ENCODE measurements at regions not wholly inside any gene's neighbourhood (a gene's known extent, or its start where the extent isn't known, plus 50 kb on each side); places are given as distances from the start of the nearest gene placed in this dataset.
"Not testable (repeated sequence)": the region's sequence is repeated elsewhere in the genome, so short reads cannot be mapped to it uniquely, and the experiment has no call there.

GRCh38 chrX:45619290-45619689 is 418.6 kb upstream of the DIPK2B start:
- Histone ChIP-seq H3K9ac (ENCODE audit: low read length) (no peak overlapping the region), H3K4me1 (ENCODE audit: control insufficient read depth, insufficient read depth, low read length) (peaks cover 17% of the 10 kb centered on the region), H3K27me3 (ENCODE audit: control insufficient read depth, insufficient read depth, low read length) (no peaks in the 10 kb centered on the region), H3K27ac (ENCODE audit: low read depth, low read length) (no peak overlapping the region), H3K9me3 (ENCODE audit: control insufficient read depth, insufficient read depth, low read depth, low read length) (peaks cover 13% of the 10 kb centered on the region), H3K4me3 (ENCODE audit: low read depth, low read length) (no peak overlapping the region), H3K36me3 (ENCODE audit: control insufficient read depth, insufficient read depth, low read length) (no peaks in the 10 kb centered on the region)

GRCh38 chrX:45615591-45615990 is 414.9 kb upstream of the DIPK2B start:
- H3K9ac ChIP-seq (ENCODE audit: low read length); H3K27me3 ChIP-seq (ENCODE audit: control insufficient read depth, insufficient read depth, low read length); H3K27ac ChIP-seq (ENCODE audit: low read depth, low read length); H3K4me3 ChIP-seq (ENCODE audit: low read depth, low read length); H3K36me3 ChIP-seq (ENCODE audit: control insufficient read depth, insufficient read depth, low read length); H3K4me1 ChIP-seq (ENCODE audit: control insufficient read depth, insufficient read depth, low read length): not testable (repeated sequence)
- peaks cover 35% of the 10 kb centered on the region for H3K9me3 ChIP-seq (ENCODE audit: control insufficient read depth, insufficient read depth, low read depth, low read length)

GRCh38 chrX:45614853-45615252 is 414.2 kb upstream of the DIPK2B start:
- H3K36me3 ChIP-seq (ENCODE audit: control insufficient read depth, insufficient read depth, low read length): no peaks in the 10 kb centered on the region
- H3K9me3 ChIP-seq (ENCODE audit: control insufficient read depth, insufficient read depth, low read depth, low read length): peaks cover 43% of the 10 kb centered on the region
- H3K27me3 ChIP-seq (ENCODE audit: control insufficient read depth, insufficient read depth, low read length): no peaks in the 10 kb centered on the region
- H3K27ac ChIP-seq (ENCODE audit: low read depth, low read length): no peak overlapping the region
- no peak overlapping the region for H3K4me3 ChIP-seq (ENCODE audit: low read depth, low read length)
- no peak overlapping the region for H3K9ac ChIP-seq (ENCODE audit: low read length)
- peaks cover 7% of the 10 kb centered on the region; the same call in 1 of the 2 replicates for H3K4me1 ChIP-seq (ENCODE audit: control insufficient read depth, insufficient read depth, low read length)

GRCh38 chrX:45602151-45602550 is 401.5 kb upstream of the DIPK2B start:
- Histone ChIP-seq H3K9me3 (ENCODE audit: control insufficient read depth, insufficient read depth, low read depth, low read length) (peaks cover 22% of the 10 kb centered on the region; the same call in 1 of the 2 replicates), H3K27ac (ENCODE audit: low read depth, low read length) (no peak overlapping the region), H3K36me3 (ENCODE audit: control insufficient read depth, insufficient read depth, low read length) (no peaks in the 10 kb centered on the region)

GRCh38 chrX:45601052-45601451 is 400.4 kb upstream of the DIPK2B start:
- Histone ChIP-seq H3K36me3 (ENCODE audit: control insufficient read depth, insufficient read depth, low read length) (no peaks in the 10 kb centered on the region), H3K9me3 (ENCODE audit: control insufficient read depth, insufficient read depth, low read depth, low read length) (peaks cover 14% of the 10 kb centered on the region; the same call in 1 of the 2 replicates), H3K4me3 (ENCODE audit: low read depth, low read length) (no peak overlapping the region), H3K27ac (ENCODE audit: low read depth, low read length) (no peak overlapping the region), H3K9ac (ENCODE audit: low read length) (no peak overlapping the region), H3K27me3 (ENCODE audit: control insufficient read depth, insufficient read depth, low read length) (no peaks in the 10 kb centered on the region), H3K4me1 (ENCODE audit: control insufficient read depth, insufficient read depth, low read length) (peaks cover 30% of the 10 kb centered on the region)

More at GRCh38 chrX:45602151-45602550, 401.5 kb upstream of the DIPK2B start:
- Histone ChIP-seq H3K27me3 (ENCODE audit: control insufficient read depth, insufficient read depth, low read length) (no peaks in the 10 kb centered on the region), H3K9ac (ENCODE audit: low read length) (no peak overlapping the region), H3K4me3 (ENCODE audit: low read depth, low read length) (no peak overlapping the region), H3K4me1 (ENCODE audit: control insufficient read depth, insufficient read depth, low read length) (peaks cover 30% of the 10 kb centered on the region)

- no peak overlapping the region for H3K4me3 ChIP-seq (ENCODE audit: low read depth, low read length)
- no peak overlapping the region for H3K27ac ChIP-seq (ENCODE audit: low read depth, low read length)
- peaks cover 30% of the 10 kb centered on the region for H3K4me1 ChIP-seq (ENCODE audit: control insufficient read depth, insufficient read depth, low read length)
- no peak overlapping the region for H3K9ac ChIP-seq (ENCODE audit: low read length)
- H3K9me3 ChIP-seq (ENCODE audit: control insufficient read depth, insufficient read depth, low read depth, low read length): 0 out of 2 replicates have a peak, but pooled peaks cover 5% of the 10 kb centered on the region
- H3K27me3 ChIP-seq (ENCODE audit: control insufficient read depth, insufficient read depth, low read length): no peaks in the 10 kb centered on the region
- H3K36me3 ChIP-seq (ENCODE audit: control insufficient read depth, insufficient read depth, low read length): no peaks in the 10 kb centered on the region
These were observed 398.2 kb upstream of the DIPK2B start for GRCh38 chrX:45598861-45599260.

- Histone ChIP-seq H3K9ac (ENCODE audit: low read length) (no peak overlapping the region), H3K9me3 (ENCODE audit: control insufficient read depth, insufficient read depth, low read depth, low read length) (0 out of 2 replicates have a peak, but pooled peaks cover 5% of the 10 kb centered on the region), H3K36me3 (ENCODE audit: control insufficient read depth, insufficient read depth, low read length) (no peaks in the 10 kb centered on the region), H3K27me3 (ENCODE audit: control insufficient read depth, insufficient read depth, low read length) (no peaks in the 10 kb centered on the region), H3K4me3 (ENCODE audit: low read depth, low read length) (no peak overlapping the region), H3K4me1 (ENCODE audit: control insufficient read depth, insufficient read depth, low read length) (peaks cover 11% of the 10 kb centered on the region), H3K27ac (ENCODE audit: low read depth, low read length) (no peak overlapping the region)
These were observed 395.6 kb upstream of the DIPK2B start for GRCh38 chrX:45596188-45596808.

- Histone ChIP-seq H3K27ac (ENCODE audit: low read depth, low read length) (no peak overlapping the region), H3K9me3 (ENCODE audit: control insufficient read depth, insufficient read depth, low read depth, low read length) (peaks cover 6% of the 10 kb centered on the region; the same call in 1 of the 2 replicates), H3K4me1 (ENCODE audit: control insufficient read depth, insufficient read depth, low read length) (no peaks in the 10 kb centered on the region), H3K4me3 (ENCODE audit: low read depth, low read length) (no peak overlapping the region), H3K36me3 (ENCODE audit: control insufficient read depth, insufficient read depth, low read length) (no peaks in the 10 kb centered on the region), H3K27me3 (ENCODE audit: control insufficient read depth, insufficient read depth, low read length) (no peaks in the 10 kb centered on the region), H3K9ac (ENCODE audit: low read length) (no peak overlapping the region)
These were observed 391.4 kb upstream of the DIPK2B start for GRCh38 chrX:45592101-45592500.

- Histone ChIP-seq H3K9ac (ENCODE audit: low read length) (no peak overlapping the region), H3K36me3 (ENCODE audit: control insufficient read depth, insufficient read depth, low read length) (no peaks in the 10 kb centered on the region), H3K9me3 (ENCODE audit: control insufficient read depth, insufficient read depth, low read depth, low read length) (peaks cover 6% of the 10 kb centered on the region; the same call in 1 of the 2 replicates), H3K4me3 (ENCODE audit: low read depth, low read length) (no peak overlapping the region), H3K4me1 (ENCODE audit: control insufficient read depth, insufficient read depth, low read length) (no peaks in the 10 kb centered on the region), H3K27me3 (ENCODE audit: control insufficient read depth, insufficient read depth, low read length) (no peaks in the 10 kb centered on the region), H3K27ac (ENCODE audit: low read depth, low read length) (no peak overlapping the region)
These were observed 391.0 kb upstream of the DIPK2B start for GRCh38 chrX:45591650-45592049.

- Histone ChIP-seq H3K36me3 (ENCODE audit: control insufficient read depth, insufficient read depth, low read length) (no peaks in the 10 kb centered on the region), H3K27ac (ENCODE audit: low read depth, low read length) (no peak overlapping the region), H3K9ac (ENCODE audit: low read length) (no peak overlapping the region), H3K9me3 (ENCODE audit: control insufficient read depth, insufficient read depth, low read depth, low read length) (peaks cover 18% of the 10 kb centered on the region), H3K4me3 (ENCODE audit: low read depth, low read length) (no peak overlapping the region), H3K4me1 (ENCODE audit: control insufficient read depth, insufficient read depth, low read length) (no peaks in the 10 kb centered on the region), H3K27me3 (ENCODE audit: control insufficient read depth, insufficient read depth, low read length) (no peaks in the 10 kb centered on the region)
These were observed 384.0 kb upstream of the DIPK2B start for GRCh38 chrX:45584717-45585116.

- no peak overlapping the region for H3K27ac ChIP-seq (ENCODE audit: low read depth, low read length)
- no peak overlapping the region for H3K9ac ChIP-seq (ENCODE audit: low read length)
- no peak overlapping the region for H3K4me3 ChIP-seq (ENCODE audit: low read depth, low read length)
- no peaks in the 10 kb centered on the region for H3K4me1 ChIP-seq (ENCODE audit: control insufficient read depth, insufficient read depth, low read length)
- no peaks in the 10 kb centered on the region for H3K36me3 ChIP-seq (ENCODE audit: control insufficient read depth, insufficient read depth, low read length)
- H3K27me3 ChIP-seq (ENCODE audit: control insufficient read depth, insufficient read depth, low read length): no peaks in the 10 kb centered on the region
- peaks cover 13% of the 10 kb centered on the region; the same call in 1 of the 2 replicates for H3K9me3 ChIP-seq (ENCODE audit: control insufficient read depth, insufficient read depth, low read depth, low read length)
These were observed 376.7 kb upstream of the DIPK2B start for GRCh38 chrX:45577361-45577760.

All from HUES6 (cell line).